ENCODE measurements at regions not wholly inside any gene's neighbourhood (a gene's known extent, or its start where the extent isn't known, plus 50 kb on each side); places are given as distances from the start of the nearest gene placed in this dataset.
"Not testable (repeated sequence)": the region's sequence is repeated elsewhere in the genome, so short reads cannot be mapped to it uniquely, and the experiment has no call there.

- H3K36me3 ChIP-seq (ENCODE audit: control insufficient read depth, insufficient read depth, low read length): no peaks in the 10 kb centered on the region
- no peak overlapping the region for H4K8ac ChIP-seq (ENCODE audit: low read depth, low read length)
- H3K79me2 ChIP-seq (ENCODE audit: control insufficient read depth, insufficient read depth, low read length): no peaks in the 10 kb centered on the region
- H3K4me2 ChIP-seq (ENCODE audit: low read length): no peak overlapping the region
- no peak overlapping the region for H3K9ac ChIP-seq (ENCODE audit: low read length)
- H3K4me1 ChIP-seq (ENCODE audit: control insufficient read depth, low read depth, low read length): no peaks in the 10 kb centered on the region
- H2BK15ac ChIP-seq (replicated peaks; ENCODE audit: low read depth): no peak overlapping the region
- no peak overlapping the region for H2AK5ac ChIP-seq (ENCODE audit: low read length)
- peak; percentile 24 for DNase-seq
- no peak overlapping the region for H3K18ac ChIP-seq (ENCODE audit: low read length)
- H3K23ac ChIP-seq (ENCODE audit: low read length): no peak overlapping the region
- no peak overlapping the region for H3K27ac ChIP-seq (ENCODE audit: low read depth, low read length)
- WGBS (ENCODE audit: extremely low coverage, insufficient coverage, low lambda C conversion rate): no CpG with 5 or more reads among the region's 3 CpGs
- H3K56ac ChIP-seq (ENCODE audit: low read length): no peak overlapping the region
- H4K5ac ChIP-seq (ENCODE audit: low read length): no peak overlapping the region
- H3K27me3 ChIP-seq (ENCODE audit: insufficient read depth, low read length, poor library complexity): no peaks in the 10 kb centered on the region
- H3K4ac ChIP-seq (ENCODE audit: low read depth, low read length): no peak overlapping the region
- H2BK120ac ChIP-seq (ENCODE audit: low read depth, low read length): no peak overlapping the region
- H2BK5ac ChIP-seq (ENCODE audit: low read length): no peak overlapping the region
- H3K4me3 ChIP-seq (ENCODE audit: low read length): no peak overlapping the region
- no peaks in the 10 kb centered on the region for H3K79me1 ChIP-seq (ENCODE audit: low read length)
Measured at GRCh38 chr11:49499117-49499516, 290.7 kb upstream of the FOLH1 start.

- no peak overlapping the region for H3K9ac ChIP-seq (ENCODE audit: low read length)
- DNase-seq: peak; percentile 29
Measured at GRCh38 chr11:49505231-49505630, 296.8 kb upstream of the FOLH1 start.

GRCh38 chr11:49526240-49526829 lies 317.9 kb upstream of the FOLH1 start:
- no CpG with 5 or more reads among the region's 1 CpG for WGBS (ENCODE audit: extremely low coverage, insufficient coverage, low lambda C conversion rate)
- not testable (repeated sequence) for H3K56ac ChIP-seq (ENCODE audit: low read length); H3K4ac ChIP-seq (ENCODE audit: low read depth, low read length); H3K27ac ChIP-seq (ENCODE audit: low read depth, low read length); H3K4me1 ChIP-seq (ENCODE audit: control insufficient read depth, low read depth, low read length); H3K4me3 ChIP-seq (ENCODE audit: low read length); H3K36me3 ChIP-seq (ENCODE audit: control insufficient read depth, insufficient read depth, low read length); H3K79me1 ChIP-seq (ENCODE audit: low read length); H3K27me3 ChIP-seq (ENCODE audit: insufficient read depth, low read length, poor library complexity); H2BK120ac ChIP-seq (ENCODE audit: low read depth, low read length); H2BK15ac ChIP-seq (replicated peaks; ENCODE audit: low read depth); H3K18ac ChIP-seq (ENCODE audit: low read length); H3K23ac ChIP-seq (ENCODE audit: low read length); H2BK5ac ChIP-seq (ENCODE audit: low read length); H4K5ac ChIP-seq (ENCODE audit: low read length); H3K79me2 ChIP-seq (ENCODE audit: control insufficient read depth, insufficient read depth, low read length); H2AK5ac ChIP-seq (ENCODE audit: low read length); H4K8ac ChIP-seq (ENCODE audit: low read depth, low read length); H3K4me2 ChIP-seq (ENCODE audit: low read length); H3K9ac ChIP-seq (ENCODE audit: low read length)
- peak; percentile 79 for DNase-seq

More at GRCh38 chr11:49505231-49505630, 296.8 kb upstream of the FOLH1 start:
- Histone ChIP-seq H2BK5ac (ENCODE audit: low read length) (no peak overlapping the region), H3K23ac (ENCODE audit: low read length) (no peak overlapping the region), H2AK5ac (ENCODE audit: low read length) (no peak overlapping the region), H3K4me1 (ENCODE audit: control insufficient read depth, low read depth, low read length) (no peaks in the 10 kb centered on the region), H3K27ac (ENCODE audit: low read depth, low read length) (no peak overlapping the region), H3K18ac (ENCODE audit: low read length) (no peak overlapping the region), H3K79me1 (ENCODE audit: low read length) (no peaks in the 10 kb centered on the region), H2BK120ac (ENCODE audit: low read depth, low read length) (no peak overlapping the region), H3K4me3 (ENCODE audit: low read length) (no peak overlapping the region), H4K5ac (ENCODE audit: low read length) (no peak overlapping the region), H4K8ac (ENCODE audit: low read depth, low read length) (no peak overlapping the region), H3K36me3 (ENCODE audit: control insufficient read depth, insufficient read depth, low read length) (no peaks in the 10 kb centered on the region), H3K79me2 (ENCODE audit: control insufficient read depth, insufficient read depth, low read length) (no peaks in the 10 kb centered on the region), H3K56ac (ENCODE audit: low read length) (no peak overlapping the region), H3K4ac (ENCODE audit: low read depth, low read length) (no peak overlapping the region), H2BK15ac (replicated peaks; ENCODE audit: low read depth) (no peak overlapping the region), H3K27me3 (ENCODE audit: insufficient read depth, low read length, poor library complexity) (no peaks in the 10 kb centered on the region), H3K4me2 (ENCODE audit: low read length) (no peak overlapping the region)

GRCh38 chr11:49533204-49533603 lies 324.8 kb upstream of the FOLH1 start:
- Histone ChIP-seq H2AK5ac (ENCODE audit: low read length) (no peak overlapping the region), H3K27me3 (ENCODE audit: insufficient read depth, low read length, poor library complexity) (no peaks in the 10 kb centered on the region), H4K5ac (ENCODE audit: low read length) (no peak overlapping the region), H3K36me3 (ENCODE audit: control insufficient read depth, insufficient read depth, low read length) (no peaks in the 10 kb centered on the region), H3K27ac (ENCODE audit: low read depth, low read length) (no peak overlapping the region), H3K9ac (ENCODE audit: low read length) (no peak overlapping the region), H2BK5ac (ENCODE audit: low read length) (no peak overlapping the region), H3K18ac (ENCODE audit: low read length) (no peak overlapping the region), H2BK120ac (ENCODE audit: low read depth, low read length) (no peak overlapping the region), H3K4me3 (ENCODE audit: low read length) (no peak overlapping the region), H4K8ac (ENCODE audit: low read depth, low read length) (no peak overlapping the region), H3K79me2 (ENCODE audit: control insufficient read depth, insufficient read depth, low read length) (no peaks in the 10 kb centered on the region), H3K56ac (ENCODE audit: low read length) (no peak overlapping the region), H3K4me1 (ENCODE audit: control insufficient read depth, low read depth, low read length) (no peaks in the 10 kb centered on the region), H3K4me2 (ENCODE audit: low read length) (no peak overlapping the region), H2BK15ac (replicated peaks; ENCODE audit: low read depth) (no peak overlapping the region), H3K79me1 (ENCODE audit: low read length) (no peaks in the 10 kb centered on the region), H3K4ac (ENCODE audit: low read depth, low read length) (no peak overlapping the region), H3K23ac (ENCODE audit: low read length) (no peak overlapping the region)
- DNase-seq: no peak

- not testable (repeated sequence) for H3K4me2 ChIP-seq (ENCODE audit: low read length); H3K4ac ChIP-seq (ENCODE audit: low read depth, low read length); H3K27ac ChIP-seq (ENCODE audit: low read depth, low read length); H3K18ac ChIP-seq (ENCODE audit: low read length); H2BK120ac ChIP-seq (ENCODE audit: low read depth, low read length); H3K27me3 ChIP-seq (ENCODE audit: insufficient read depth, low read length, poor library complexity); H3K36me3 ChIP-seq (ENCODE audit: control insufficient read depth, insufficient read depth, low read length); H4K8ac ChIP-seq (ENCODE audit: low read depth, low read length); H3K56ac ChIP-seq (ENCODE audit: low read length); H3K79me2 ChIP-seq (ENCODE audit: control insufficient read depth, insufficient read depth, low read length); H3K4me3 ChIP-seq (ENCODE audit: low read length); H3K9ac ChIP-seq (ENCODE audit: low read length); H2AK5ac ChIP-seq (ENCODE audit: low read length); DNase-seq; H3K23ac ChIP-seq (ENCODE audit: low read length); H3K79me1 ChIP-seq (ENCODE audit: low read length); H4K5ac ChIP-seq (ENCODE audit: low read length); H2BK5ac ChIP-seq (ENCODE audit: low read length); H3K4me1 ChIP-seq (ENCODE audit: control insufficient read depth, low read depth, low read length); H2BK15ac ChIP-seq (replicated peaks; ENCODE audit: low read depth)
- no CpG with 5 or more reads among the region's 4 CpGs for WGBS (ENCODE audit: extremely low coverage, insufficient coverage, low lambda C conversion rate)
Measured at GRCh38 chr11:49538927-49539326, 330.5 kb upstream of the FOLH1 start.

- not testable (repeated sequence) for DNase-seq; H3K9ac ChIP-seq (ENCODE audit: low read length); H2BK120ac ChIP-seq (ENCODE audit: low read depth, low read length); H3K79me2 ChIP-seq (ENCODE audit: control insufficient read depth, insufficient read depth, low read length); H2BK5ac ChIP-seq (ENCODE audit: low read length); H3K4me2 ChIP-seq (ENCODE audit: low read length); H3K27me3 ChIP-seq (ENCODE audit: insufficient read depth, low read length, poor library complexity); H4K8ac ChIP-seq (ENCODE audit: low read depth, low read length); H3K56ac ChIP-seq (ENCODE audit: low read length); H3K79me1 ChIP-seq (ENCODE audit: low read length); H3K4me1 ChIP-seq (ENCODE audit: control insufficient read depth, low read depth, low read length); H3K27ac ChIP-seq (ENCODE audit: low read depth, low read length); H3K18ac ChIP-seq (ENCODE audit: low read length); H3K23ac ChIP-seq (ENCODE audit: low read length); H3K4me3 ChIP-seq (ENCODE audit: low read length); H2BK15ac ChIP-seq (replicated peaks; ENCODE audit: low read depth); H3K36me3 ChIP-seq (ENCODE audit: control insufficient read depth, insufficient read depth, low read length); H2AK5ac ChIP-seq (ENCODE audit: low read length); H3K4ac ChIP-seq (ENCODE audit: low read depth, low read length); H4K5ac ChIP-seq (ENCODE audit: low read length)
- no CpG with 5 or more reads among the region's 42 CpGs for WGBS (ENCODE audit: extremely low coverage, insufficient coverage, low lambda C conversion rate)
Measured at GRCh38 chr11:49558261-49558847, 350.0 kb upstream of the FOLH1 start.

All from mesendoderm (in vitro differentiated cells).